Hematopoietic multipotent progenitor cell (in vitro differentiated cells): ENCODE measurements at regions not wholly inside any gene's neighbourhood (a gene's known extent, or its start where the extent isn't known, plus 50 kb on each side); places are given as distances from the start of the nearest gene placed in this dataset.

ENCODE experiments used
- DNase-seq, 3 donors: peaks; one replicate each; pipeline ENCODE4 v3.0.0-alpha.2; 2011 to 2015; ENCODE audit warnings: low read depth in 2 of 3, low spot score in 2 of 3

DNA sequence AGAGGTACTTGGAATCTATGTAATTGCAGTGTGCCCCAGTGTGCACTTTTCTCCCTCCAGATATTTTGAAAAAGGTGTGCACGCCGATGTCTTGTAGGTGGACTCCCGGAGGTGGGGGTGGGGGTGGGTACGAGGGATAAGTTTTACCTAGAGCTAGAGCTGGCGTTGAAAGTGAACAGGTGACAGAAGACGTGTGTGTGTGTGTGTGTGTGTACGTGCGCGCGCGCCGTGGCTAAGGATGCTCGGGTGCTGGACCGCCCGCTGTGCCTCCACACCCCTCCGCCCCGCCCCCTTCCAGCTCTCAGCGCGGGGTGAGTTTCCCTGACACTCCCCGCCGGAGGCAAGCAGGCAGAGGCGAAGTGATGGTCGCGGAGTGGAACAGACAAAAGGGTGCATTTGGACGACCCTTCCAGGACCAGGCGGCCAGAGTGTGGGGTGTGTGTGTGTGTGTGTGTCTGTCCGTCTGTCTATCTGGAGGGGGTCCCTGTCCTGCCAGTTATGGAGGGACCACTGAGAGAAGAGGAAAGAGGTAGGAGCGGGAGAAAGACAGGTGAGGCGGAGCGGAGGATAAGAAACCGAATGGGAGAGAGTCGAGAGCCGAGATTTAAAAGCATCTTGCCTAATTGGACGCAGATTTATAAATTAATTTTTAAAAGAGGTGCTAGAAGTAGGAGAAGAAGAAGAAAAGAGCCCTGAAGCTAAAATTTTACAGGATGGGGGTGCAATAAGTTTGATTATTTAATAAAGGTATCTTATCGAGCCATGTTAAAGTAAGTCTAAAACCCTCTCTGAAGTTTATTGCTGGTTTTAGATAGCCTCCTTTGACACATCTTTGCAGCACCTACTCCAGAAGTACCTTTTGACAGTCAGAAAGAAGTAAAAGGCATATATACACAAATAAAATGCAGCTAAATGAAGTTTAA lies 335.8 kb upstream of the THRB start:
- DNase-seq: peak in 1 of 3 donors; percentile 2

DNA sequence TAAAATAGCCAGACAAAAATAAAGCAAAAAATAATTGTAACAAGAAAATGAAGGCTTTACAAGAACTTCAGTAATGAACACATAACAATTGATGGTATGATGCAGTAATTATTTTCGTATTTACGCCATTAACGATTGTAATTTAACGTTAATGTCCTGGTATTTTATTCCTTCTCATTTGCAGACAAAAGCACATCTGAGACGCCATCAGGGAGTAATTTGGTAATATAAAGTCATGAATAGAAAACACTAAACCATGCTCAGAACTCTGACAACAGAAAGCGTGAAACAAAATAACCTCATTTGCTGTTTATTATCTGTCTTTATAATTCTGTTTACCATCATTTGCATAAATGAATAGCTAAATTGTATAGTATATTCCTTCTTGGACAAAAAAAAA lies 336.6 kb upstream of the THRB start:
- DNase-seq: no peak

DNA sequence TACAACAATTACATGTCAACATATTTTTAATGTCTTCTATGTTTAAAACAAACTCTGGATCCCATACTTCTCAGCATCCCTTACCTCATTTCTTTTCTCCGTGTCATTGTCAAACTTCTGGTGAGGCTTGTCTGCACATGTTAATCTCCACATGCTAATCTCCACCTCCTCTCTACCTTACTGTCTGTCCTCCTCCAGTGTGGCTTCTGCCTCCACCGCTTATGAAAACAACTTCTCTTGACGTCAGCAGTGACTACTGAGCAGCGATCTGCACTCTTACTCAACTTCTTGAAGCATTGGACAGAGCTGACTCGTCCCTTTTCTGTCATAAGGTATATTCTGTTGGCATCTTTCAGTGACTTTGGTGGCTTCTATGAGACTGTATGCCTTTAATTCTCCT lies 338.2 kb upstream of the THRB start:
- no peak for DNase-seq

DNA sequence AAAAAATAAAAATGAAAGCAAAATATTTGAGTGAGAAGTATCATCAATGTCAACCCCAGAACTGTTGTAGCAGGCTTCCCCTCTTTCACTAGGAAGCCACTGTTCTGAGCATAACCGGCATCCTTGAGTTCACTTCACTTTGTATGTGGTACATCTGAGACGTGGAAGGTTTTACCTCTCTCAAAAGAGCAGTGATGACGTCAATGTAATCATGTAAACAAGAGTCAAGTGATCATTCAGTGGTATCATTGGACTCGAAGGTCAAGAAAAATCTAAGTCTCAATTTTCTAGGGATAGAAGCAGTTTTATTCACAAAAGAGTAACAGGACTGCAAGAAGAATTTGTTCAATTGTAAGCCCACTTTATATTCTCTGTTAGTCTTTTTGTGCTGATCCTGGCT lies 339.8 kb upstream of the THRB start:
- no peak for DNase-seq

DNA sequence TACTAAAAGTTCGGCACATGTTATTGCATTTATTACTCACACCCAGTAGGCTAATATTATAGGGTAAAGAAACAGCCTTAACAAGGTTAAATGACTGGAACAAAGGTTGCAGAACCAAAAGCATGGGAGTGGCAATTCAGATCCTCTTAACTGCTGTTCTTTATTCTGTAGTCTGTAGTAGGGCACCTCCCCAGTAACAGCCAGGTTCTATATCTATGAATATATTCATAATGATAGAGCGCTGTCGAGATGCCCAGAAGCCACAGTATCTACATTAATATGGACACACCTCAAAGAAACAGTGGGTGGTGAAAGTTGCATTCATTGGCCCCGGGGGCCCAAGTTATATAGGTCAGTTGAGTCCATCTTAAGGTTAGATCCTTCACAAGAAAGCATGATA lies 340.9 kb upstream of the THRB start:
- no peak for DNase-seq

DNA sequence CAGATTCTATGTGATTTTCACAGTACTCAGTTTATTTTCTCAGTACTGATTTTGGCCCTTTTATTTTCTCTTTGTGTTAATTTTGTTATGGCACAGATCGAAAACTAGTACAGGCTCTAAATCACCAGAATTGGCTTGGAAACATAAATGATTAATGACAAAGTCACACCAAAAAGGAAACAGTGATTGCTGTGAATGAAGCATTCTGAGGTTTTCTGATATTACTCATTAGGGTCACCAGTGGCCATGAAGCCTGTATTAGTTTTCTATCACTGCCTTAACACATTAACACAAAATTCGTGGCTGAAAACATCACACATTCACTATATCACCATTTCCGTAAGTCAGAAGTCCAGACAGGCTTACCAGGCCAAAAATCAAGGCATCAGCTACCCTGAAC lies 343.0 kb upstream of the THRB start:
- no peak for DNase-seq

DNA sequence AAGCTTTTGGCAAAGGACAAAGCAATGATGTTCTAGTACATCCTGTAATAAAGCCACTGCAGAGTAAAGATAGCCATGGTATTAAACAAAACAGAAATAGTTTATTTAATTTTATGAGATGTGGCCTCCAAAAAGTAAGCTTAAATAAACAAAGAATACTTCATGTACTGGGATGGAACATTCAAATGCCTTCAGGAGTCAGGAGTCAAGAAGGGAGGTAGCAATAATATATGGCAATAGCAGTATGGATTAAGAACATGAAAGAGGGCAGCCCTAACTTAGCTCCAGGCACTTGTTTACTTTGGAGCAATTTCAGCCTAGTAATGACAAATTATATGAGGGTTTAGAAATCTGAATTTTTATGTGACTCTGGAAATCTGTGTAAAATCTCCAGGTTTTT lies 343.9 kb upstream of the THRB start:
- no peak for DNase-seq

DNA sequence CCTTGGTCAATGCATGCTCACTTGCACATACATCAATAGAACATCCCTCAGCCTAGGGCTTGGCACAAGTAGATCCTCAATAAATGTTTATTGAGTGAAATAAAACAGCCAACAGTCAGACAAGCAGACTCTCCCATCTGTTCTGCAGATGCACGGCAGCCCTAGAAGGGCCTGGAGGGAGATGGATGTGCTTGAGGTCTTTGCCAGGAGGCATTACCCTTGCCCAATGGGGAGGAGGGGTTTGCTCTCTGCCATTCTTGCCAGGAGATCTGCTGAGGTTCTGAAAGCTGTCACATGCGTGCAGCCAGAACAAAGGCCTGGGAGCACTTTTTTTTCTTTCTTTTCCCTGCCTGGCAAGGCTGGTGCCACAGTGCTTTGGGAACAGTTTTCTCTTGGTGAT lies 349.3 kb upstream of the THRB start:
- DNase-seq: no peak

DNA sequence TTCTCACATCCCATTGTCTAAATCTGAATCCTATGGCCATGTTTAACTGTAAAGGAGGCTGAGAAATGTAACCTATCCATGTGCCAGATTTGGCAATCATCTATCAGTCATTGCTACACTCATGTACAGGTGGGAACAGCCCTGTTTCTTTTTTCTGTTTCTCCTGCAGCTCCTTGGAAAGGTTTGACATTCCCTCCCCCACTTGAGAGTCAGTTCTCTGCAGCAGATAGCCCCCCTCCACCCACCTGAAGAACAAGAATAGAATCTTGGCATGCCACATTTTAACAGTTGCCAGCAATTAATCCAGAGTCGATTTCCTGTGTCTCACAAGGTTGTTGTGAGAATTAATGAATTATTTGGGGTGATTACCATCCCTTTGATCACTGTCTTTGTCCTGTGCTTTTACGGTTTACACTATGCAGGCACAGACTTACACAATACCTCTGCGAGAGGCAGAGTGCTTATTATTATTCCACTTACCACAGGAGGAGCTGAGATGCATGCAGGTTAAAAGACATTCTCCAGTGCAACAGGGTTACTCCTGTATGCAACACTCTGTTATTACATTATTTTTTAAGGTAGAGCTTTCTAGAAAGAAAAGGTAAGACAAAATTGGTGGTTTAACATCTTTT lies 351.0 kb upstream of the THRB start:
- no peak for DNase-seq

DNA sequence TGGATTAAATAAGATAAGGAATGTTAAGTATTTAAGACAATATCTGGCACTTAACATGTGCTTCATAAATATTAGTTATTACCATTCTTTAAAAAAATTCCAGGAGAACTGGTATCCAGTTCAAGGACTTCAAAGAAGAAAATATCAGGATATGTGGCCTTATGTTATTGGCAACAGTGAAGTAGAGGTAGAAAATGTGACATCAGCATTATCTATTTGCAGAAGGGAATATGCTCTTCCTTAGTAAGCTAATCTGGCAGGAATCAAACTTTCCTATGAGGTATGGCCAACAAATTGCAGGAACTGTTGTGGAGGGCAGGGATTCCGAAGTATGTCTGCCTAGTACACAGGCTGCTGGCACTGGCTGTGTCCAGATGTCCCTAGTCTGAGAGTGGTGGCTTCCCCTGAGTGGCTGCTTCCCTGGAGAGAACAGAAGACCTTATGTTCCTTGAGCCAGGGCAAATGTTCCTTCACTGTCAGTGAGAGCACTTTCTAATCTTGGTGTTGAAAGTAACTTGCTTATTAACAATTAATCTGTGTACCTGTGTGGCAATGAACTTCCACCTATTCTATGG lies 351.7 kb upstream of the THRB start:
- no peak for DNase-seq

DNA sequence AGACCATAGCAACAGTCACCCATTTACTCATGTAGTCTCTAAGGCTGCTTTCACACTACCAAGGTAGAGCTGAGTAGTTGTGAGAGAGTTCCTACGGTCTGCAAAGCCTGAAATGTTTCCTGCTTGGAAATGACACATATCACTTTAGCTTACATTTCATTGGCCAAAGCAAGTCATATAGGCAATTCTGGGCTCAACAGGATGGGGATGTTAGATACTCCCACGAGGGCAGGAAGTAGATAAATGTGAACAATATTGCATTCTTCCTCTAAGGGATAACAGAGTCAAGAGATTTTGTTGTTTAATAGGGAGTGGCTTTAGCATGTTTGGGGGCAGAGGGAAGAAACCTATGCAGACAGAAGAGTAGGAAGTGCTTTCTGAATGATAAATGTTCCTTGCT lies 355.6 kb upstream of the THRB start:
- no peak for DNase-seq

DNA sequence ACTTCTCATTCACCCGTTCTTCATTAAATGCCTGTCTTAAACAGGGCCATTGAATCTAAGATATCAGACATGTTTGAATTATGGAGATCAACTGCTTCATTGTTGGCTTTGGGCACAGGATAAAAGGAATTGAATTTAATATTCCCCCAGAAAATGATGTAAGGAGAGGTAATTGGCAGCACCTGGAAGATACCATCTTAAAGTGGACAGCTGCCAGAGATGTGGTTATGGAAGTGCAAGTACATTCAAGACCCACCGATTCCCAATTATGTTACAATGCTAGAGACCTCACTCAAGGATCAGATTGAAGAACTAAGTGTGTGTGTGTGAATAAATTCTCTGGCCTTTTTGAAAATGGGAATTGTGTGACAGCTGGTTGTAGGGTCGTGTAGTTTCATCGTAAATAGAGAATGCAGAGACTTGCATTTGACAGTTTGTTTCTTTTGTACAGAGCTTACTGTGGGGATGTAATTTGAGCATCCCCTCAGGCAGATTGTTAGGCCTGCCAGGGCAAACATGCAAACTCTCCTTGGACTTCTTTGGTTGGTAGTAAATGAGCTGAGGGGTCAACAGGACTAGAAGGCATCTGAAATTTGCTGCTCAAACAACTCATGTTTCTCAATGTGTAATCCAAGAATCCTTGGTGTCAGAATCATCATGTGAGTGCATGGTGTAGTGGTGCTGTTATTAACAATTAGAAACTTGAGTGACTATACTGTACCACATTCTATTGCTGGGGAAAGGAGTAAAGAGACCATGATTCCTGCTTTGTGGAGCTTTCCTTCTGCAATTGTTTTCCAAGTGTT lies 359.2 kb upstream of the THRB start:
- DNase-seq: no peak

DNA sequence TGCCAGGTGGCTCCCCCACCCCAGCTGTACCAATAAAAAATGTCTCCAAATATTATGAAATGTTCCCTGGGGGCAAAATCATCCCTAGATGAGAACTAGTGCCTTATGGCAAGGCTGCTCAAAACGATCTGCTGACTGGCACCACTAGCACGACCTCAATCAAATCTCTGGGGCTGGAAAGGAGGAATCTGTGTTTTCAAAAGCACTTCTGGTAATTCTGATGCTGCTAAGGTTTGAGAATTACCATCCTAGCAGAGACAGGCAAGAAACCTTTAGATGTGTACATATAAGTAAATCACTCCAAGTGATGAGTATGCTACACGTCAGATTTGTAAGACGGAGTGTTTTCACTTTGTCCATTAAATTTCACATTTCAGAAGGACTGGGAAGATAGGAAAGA lies 360.1 kb upstream of the THRB start:
- no peak for DNase-seq

DNA sequence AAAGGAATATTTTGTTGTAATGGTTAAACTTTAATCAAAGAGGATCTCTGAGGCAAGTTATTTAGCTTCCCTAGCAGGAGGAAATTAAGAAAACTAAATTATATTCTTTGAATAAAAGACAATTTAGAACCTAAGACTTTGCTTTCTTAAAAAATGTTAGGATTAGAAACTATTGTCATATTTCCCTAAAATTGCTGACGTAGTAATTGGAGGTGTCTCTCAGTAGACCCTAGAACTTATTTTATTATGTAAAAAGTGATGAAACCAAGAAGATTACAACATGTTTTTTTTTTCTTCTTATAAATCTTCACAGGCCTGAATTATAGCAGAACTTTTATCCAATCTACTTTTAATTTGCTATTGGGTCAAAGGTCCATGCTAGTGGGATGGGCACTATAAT lies 363.3 kb upstream of the THRB start:
- no peak for DNase-seq

DNA sequence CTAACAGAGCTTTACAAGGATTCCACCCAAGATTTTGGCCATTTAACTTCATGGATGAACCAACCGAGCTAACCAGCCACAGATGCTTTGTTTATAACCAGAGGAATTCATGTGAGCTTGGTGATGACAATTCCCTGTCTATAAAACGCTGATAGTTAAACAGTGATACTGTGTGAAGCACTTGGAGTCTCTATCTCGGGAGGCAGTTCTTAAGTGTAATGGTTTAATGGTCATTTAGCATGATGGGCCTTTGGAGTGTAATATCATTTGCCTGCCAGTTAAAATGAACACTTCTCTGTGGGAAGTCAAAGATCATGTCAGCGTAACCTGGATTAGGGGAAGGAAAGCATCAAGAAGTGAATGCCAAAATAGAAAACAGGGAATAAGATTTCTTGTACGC lies 368.6 kb upstream of the THRB start:
- DNase-seq: no peak

DNA sequence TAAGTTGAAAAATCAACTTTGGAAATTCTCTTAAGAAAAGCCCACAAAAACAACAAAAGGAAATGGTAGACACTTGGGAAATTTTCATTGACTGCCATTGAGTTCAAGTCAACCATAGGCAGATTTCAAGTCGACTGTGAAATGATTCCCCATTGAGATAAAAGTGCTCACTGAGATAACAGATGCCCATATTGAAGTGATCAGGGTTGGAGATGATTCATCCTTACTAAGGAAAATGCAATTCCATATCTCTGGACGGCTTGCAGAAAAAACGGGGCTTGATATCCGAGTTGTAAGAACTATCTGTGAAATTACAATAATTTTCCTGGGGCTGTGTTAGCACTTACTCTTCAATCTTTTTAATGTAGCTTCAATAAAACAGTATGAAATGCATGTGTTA lies 373.1 kb upstream of the THRB start:
- no peak for DNase-seq

DNA sequence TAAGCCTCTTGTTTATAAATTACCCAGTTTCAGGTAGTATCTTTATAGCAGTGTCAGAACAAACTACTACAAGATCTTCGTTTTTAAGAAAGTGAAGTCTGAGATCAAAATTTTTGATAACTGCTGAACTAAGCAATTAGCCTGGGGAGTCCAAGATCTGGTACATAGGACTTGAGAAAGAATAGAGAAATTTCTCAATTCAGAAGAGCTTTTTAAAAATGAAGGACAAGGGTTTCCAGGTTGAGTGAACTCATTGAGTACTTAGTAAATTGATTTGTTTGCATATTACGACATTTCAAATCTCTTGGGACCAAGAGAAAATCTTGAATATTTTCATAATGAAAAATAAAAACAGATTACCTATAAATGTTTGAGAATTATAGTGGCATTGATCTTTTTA lies 386.6 kb upstream of the THRB start:
- no peak for DNase-seq

DNA sequence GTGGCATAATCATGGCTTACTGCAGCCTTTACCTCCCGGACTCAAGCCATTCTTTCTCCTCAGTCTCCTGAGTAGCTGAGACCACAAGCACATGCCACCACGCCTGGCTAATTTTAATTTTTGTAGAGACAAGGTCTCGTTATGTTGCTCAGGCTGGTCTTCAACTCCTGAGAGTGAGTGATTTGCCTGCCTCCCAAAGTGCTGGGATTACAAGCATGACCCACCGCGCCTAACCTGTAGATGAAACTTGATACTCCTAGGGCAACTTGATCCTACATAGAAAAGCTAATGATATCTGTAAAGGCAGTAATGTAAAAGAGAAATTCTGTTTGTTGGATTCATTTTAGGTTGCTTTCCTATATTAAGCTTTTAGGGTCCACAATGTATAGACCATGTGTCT lies 391.9 kb upstream of the THRB start:
- no peak for DNase-seq

DNA sequence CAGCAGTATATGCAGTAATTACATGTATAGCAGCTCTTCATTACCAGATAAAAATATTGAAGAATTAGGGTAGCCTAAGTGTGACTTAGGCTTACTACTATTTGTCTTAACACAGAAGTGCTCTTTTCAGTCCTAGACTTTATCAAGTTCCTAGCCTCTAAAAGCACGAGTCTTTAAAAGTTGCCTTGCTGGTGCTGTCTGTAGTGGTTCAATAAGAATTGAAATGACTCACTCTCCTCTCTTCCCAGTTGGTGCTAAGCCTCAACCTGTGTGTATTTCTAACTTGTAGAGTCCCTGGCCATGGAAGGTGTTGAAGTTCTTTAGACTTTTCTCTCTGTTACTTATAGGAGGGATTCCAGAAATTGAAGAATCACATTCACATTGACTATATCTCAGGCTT lies 395.4 kb upstream of the THRB start:
- DNase-seq: no peak

DNA sequence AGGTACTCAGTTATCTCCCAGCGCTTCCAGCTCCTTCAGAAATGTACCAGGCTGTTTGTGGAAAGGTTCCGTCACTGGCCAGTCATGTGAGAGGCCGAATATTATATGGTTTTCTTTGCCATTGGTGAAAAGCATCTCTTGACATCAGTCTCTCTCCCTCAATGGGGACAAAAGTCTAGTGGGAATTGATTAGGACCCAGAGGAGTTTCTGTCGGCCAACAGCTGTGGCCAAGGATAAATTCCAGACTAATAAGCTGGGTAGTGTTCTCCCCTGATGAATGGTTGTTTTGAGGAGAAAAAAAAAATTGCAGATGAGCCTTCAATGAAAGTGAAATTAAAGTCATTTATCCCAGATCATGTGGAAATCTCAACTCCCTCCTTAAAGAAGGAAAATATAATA lies 404.7 kb upstream of the THRB start:
- DNase-seq: no peak

DNA sequence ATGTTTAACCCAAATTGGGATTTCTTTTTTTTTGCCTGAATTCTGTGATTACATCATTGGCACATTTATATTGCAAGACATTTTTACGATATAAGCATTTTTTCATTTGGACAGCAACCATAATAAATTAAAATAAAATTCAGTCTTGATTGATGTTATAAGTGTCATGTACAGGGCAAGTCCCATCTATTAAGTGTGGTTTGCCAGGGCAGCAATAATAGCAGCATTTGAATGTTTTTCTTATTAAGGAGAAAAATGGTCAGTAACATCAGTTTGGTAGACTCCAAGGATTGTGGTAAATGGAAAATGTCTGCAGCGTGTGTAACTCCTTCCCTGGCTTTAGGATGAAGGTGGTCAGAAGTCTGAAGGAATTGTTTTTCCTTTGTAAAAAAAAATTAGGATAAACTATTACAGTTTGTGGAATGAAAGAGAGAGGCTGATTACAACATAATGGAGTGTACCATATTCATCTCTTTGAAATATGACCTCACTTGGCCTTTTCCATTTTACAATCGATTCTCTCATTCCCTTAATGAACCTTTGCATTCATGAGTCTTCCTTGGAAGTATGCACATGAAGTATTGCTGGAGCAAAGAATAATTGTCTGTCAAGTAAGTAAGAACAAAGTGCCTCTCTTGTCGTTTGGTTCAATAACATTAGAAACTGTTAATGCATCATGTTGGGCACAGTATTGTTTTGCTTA lies 405.4 kb upstream of the THRB start:
- DNase-seq: no peak
